D341Med (cell line): ENCODE measurements at regions not wholly inside any gene's neighbourhood (a gene's known extent, or its start where the extent isn't known, plus 50 kb on each side); places are given as distances from the start of the nearest gene placed in this dataset.

Source experiments
- DNase-seq: peaks from one replicate; pipeline ENCODE4 v3.0.0; 2012; ENCODE audit warnings: low spot score

GRCh38 chr7:93015779-93016481, 101.8 kb downstream of the SAMD9 start:
- DNase-seq: no peak

- no peak for DNase-seq
These were observed 102.5 kb downstream of the SAMD9 start for GRCh38 chr7:93015101-93015778.

GRCh38 chr7:93014410-93014809, 103.4 kb downstream of the SAMD9 start:
- DNase-seq: no peak

- DNase-seq: no peak
These were observed 104.2 kb downstream of the SAMD9 start for GRCh38 chr7:93013446-93014061.

GRCh38 chr7:93011351-93012294, 106.2 kb downstream of the SAMD9 start:
- no peak for DNase-seq

- no peak for DNase-seq
These were observed 108.9 kb downstream of the SAMD9 start for GRCh38 chr7:93008833-93009232.

- DNase-seq: no peak
These were observed 111.2 kb downstream of the SAMD9 start for GRCh38 chr7:93006480-93007095.

- DNase-seq: no peak
These were observed 112.9 kb downstream of the SAMD9 start for GRCh38 chr7:93004906-93005305.

GRCh38 chr7:92997719-92998118, 120.1 kb downstream of the SAMD9 start:
- no peak for DNase-seq

- peak; percentile 57 for DNase-seq
These were observed 120.6 kb downstream of the SAMD9 start for GRCh38 chr7:92997152-92997551.

- DNase-seq: no peak
These were observed 122.9 kb downstream of the SAMD9 start for GRCh38 chr7:92994901-92995300.

GRCh38 chr7:92992932-92993331, 124.8 kb downstream of the SAMD9 start:
- no peak for DNase-seq

GRCh38 chr7:92992483-92992882, 125.3 kb downstream of the SAMD9 start:
- DNase-seq: no peak

GRCh38 chr7:92991190-92991589, 126.6 kb downstream of the SAMD9 start:
- DNase-seq: no peak

- DNase-seq: no peak
These were observed 128.7 kb downstream of the SAMD9 start for GRCh38 chr7:92988941-92989545.

GRCh38 chr7:92988051-92988450, 129.7 kb downstream of the SAMD9 start:
- no peak for DNase-seq

- DNase-seq: no peak
These were observed 130.2 kb downstream of the SAMD9 start for GRCh38 chr7:92987538-92987937.

GRCh38 chr7:92987095-92987494, 130.7 kb downstream of the SAMD9 start:
- DNase-seq: no peak

- no peak for DNase-seq
These were observed 134.9 kb downstream of the SAMD9 start for GRCh38 chr7:92982928-92983327.

GRCh38 chr7:92976931-92977330, 140.6 kb upstream of the CDK6 start:
- no peak for DNase-seq

- DNase-seq: no peak
These were observed 137.6 kb upstream of the CDK6 start for GRCh38 chr7:92973974-92974373.
